ENCODE measurements at regions not wholly inside any gene's neighbourhood (a gene's known extent, or its start where the extent isn't known, plus 50 kb on each side); places are given as distances from the start of the nearest gene placed in this dataset.

DNA sequence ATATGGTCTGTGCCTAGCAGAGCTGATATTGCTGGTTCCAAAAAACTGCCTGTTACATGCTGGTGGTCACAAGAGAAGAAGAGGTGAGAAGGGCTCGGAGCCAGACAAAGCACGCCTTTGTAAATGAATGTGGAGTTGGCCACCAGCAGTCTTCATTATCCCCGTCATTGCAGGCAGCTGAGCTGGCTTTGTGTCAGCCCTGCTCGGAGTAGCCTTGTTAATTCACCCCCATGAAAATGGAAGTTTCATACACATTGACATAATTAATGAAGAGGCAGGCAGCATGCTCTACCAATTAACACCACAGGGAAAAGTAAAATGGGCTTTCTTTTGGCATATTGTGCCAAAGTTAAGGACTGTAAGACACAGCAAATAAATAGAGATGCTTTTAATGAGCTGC is 113.7 kb upstream of the RBFOX1 start:
- no peak for TF ChIP-seq POLR2A (IDR thresholded peaks at IDR 0.05)
- TF ChIP-seq CTCF (IDR thresholded peaks at IDR 0.05): no peak
